ENCODE measurements at regions not wholly inside any gene's neighbourhood (a gene's known extent, or its start where the extent isn't known, plus 50 kb on each side); places are given as distances from the start of the nearest gene placed in this dataset.

DNA sequence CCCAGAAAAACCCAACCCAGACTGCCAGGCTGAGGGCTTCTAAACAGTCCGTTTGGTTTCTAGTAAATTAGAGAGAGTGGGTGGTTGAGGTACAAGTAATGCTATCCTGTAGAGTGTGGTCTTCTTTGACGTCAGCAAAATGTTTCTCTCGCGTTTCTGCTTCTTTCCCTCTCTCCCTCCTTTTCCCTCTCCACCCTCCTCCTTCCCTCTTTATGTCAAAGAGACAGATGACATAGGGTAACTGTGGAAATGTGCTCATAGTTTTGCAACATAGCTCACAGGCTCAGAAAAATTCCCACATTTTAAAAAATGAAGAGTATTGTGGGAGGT lies 158.3 kb downstream of the TOMM20 start:
- in situ Hi-C loops (cut with HindIII; ENCODE audit: low pct_unique_long_range_greater_than_20kb, low sequenced_read_pairs): no loop called here
- no peak for DNase-seq (ENCODE audit: low read depth in 1 of 2, low spot score in 1 of 2)
- TF ChIP-seq JUND (IDR thresholded peaks at IDR 0.05; ENCODE audit: low read depth): no peak

GRCh38 chr1:234969581-234970400 lies 158.8 kb downstream of the TOMM20 start:
- TF ChIP-seq JUND (IDR thresholded peaks at IDR 0.05; ENCODE audit: low read depth): no peak
- in situ Hi-C loops (cut with HindIII; ENCODE audit: low pct_unique_long_range_greater_than_20kb, low sequenced_read_pairs): no loop called here
- DNase-seq (ENCODE audit: low read depth in 1 of 2, low spot score in 1 of 2): peak in 1 of 2 experiments; percentile 75

DNA sequence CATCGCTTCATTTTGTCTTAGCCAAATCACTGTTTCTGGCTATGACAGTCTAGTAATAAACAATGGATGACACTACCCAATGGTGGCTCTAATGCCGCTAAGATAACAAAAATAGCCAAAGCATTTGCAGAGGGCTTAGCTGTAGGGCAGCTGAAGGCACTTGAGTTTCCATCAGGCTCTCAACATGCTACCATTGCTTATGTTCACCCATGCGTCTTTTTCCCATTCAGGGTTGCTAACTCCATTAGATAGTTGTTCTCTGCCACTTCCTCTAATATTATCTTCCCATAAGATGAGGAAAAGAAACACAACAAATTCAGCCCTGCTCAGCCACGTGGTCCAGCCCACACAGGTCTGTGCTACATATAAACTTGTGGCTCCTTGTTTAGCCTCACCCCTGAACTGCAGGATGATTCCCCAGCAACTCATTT lies 159.6 kb downstream of the TOMM20 start:
- no peak for TF ChIP-seq JUND (IDR thresholded peaks at IDR 0.05; ENCODE audit: low read depth)
- DNase-seq (ENCODE audit: low read depth in 1 of 2, low spot score in 1 of 2): no peak
- in situ Hi-C loops (cut with HindIII; ENCODE audit: low pct_unique_long_range_greater_than_20kb, low sequenced_read_pairs): no loop called here

GRCh38 chr1:234968451-234968850 lies 160.2 kb downstream of the TOMM20 start:
- no peak for TF ChIP-seq JUND (IDR thresholded peaks at IDR 0.05; ENCODE audit: low read depth)
- no peak for DNase-seq (ENCODE audit: low read depth in 1 of 2, low spot score in 1 of 2)
- in situ Hi-C loops (cut with HindIII; ENCODE audit: low pct_unique_long_range_greater_than_20kb, low sequenced_read_pairs): no loop called here

- in situ Hi-C loops (cut with HindIII; ENCODE audit: low pct_unique_long_range_greater_than_20kb, low sequenced_read_pairs): no loop called here
- no peak for TF ChIP-seq JUND (IDR thresholded peaks at IDR 0.05; ENCODE audit: low read depth)
- no peak for DNase-seq (ENCODE audit: low read depth in 1 of 2, low spot score in 1 of 2)
Observed at GRCh38 chr1:234967121-234967520, 161.5 kb downstream of the TOMM20 start.

GRCh38 chr1:234965111-234965510 lies 163.5 kb downstream of the TOMM20 start:
- no peak for DNase-seq (ENCODE audit: low read depth in 1 of 2, low spot score in 1 of 2)
- TF ChIP-seq JUND (IDR thresholded peaks at IDR 0.05; ENCODE audit: low read depth): no peak
- in situ Hi-C loops (cut with HindIII; ENCODE audit: low pct_unique_long_range_greater_than_20kb, low sequenced_read_pairs): no loop called here

- no peak for TF ChIP-seq JUND (IDR thresholded peaks at IDR 0.05; ENCODE audit: low read depth)
- in situ Hi-C loops (cut with HindIII; ENCODE audit: low pct_unique_long_range_greater_than_20kb, low sequenced_read_pairs): no loop called here
- DNase-seq (ENCODE audit: low read depth in 1 of 2, low spot score in 1 of 2): peak in 1 of 2 experiments; percentile 80
Observed at GRCh38 chr1:234963904-234964702, 164.5 kb downstream of the TOMM20 start.

GRCh38 chr1:234963180-234963903 lies 165.3 kb downstream of the TOMM20 start:
- in situ Hi-C loops (cut with HindIII; ENCODE audit: low pct_unique_long_range_greater_than_20kb, low sequenced_read_pairs): no loop called here
- TF ChIP-seq JUND (IDR thresholded peaks at IDR 0.05; ENCODE audit: low read depth): 0 out of 2 replicates have a peak, but pooled peaks have one; percentile 58
- peak in 1 of 2 experiments; percentile 99 for DNase-seq (ENCODE audit: low read depth in 1 of 2, low spot score in 1 of 2)

- DNase-seq (ENCODE audit: low read depth in 1 of 2, low spot score in 1 of 2): peak in 1 of 2 experiments; percentile 94
- in situ Hi-C loops (cut with HindIII; ENCODE audit: low pct_unique_long_range_greater_than_20kb, low sequenced_read_pairs): no loop called here
- TF ChIP-seq JUND (IDR thresholded peaks at IDR 0.05; ENCODE audit: low read depth): no peak
Observed at GRCh38 chr1:234962340-234962989, 166.2 kb downstream of the TOMM20 start.

DNA sequence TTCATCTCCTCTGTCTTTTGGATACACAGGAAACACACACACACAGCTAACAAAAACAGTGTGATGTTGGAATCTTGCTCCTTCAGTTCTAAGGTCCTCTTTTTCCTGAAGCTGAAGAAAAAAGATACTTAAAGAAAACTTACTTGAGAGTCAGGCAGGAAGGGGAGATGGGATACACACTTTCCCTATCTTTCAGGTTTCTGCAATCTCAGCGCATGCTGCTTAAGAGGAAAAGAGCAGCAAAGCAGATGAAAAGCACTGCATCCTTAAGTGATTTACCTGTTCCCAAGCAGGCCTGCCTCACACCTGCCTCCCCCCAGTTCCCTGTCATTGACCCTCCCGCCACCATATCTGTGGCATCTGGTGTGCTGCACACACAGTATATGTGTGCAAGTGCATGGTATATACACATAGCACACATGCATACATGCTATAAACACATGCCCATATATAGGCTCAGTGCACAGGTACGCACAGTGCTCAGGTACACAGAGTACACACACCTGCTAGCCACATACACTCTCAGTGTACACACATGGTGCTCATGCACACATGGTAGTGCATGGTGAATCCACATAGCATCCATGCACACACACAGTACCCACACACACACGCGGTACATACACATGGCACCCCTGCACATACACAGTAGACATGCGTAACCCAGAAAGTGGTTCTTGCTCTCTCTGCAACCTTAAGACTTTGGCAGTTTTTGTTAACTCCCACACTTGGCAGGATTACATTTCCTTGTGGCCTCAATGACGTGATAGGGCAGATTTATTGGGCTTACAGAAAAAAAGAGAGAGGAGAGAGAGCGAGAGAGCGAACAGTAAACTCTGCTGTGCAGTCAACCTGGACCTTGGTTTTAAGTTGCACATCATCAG lies 166.9 kb downstream of the TOMM20 start:
- DNase-seq (ENCODE audit: low read depth in 1 of 2, low spot score in 1 of 2): peak in 1 of 2 experiments; percentile 96
- in situ Hi-C loops (cut with HindIII; ENCODE audit: low pct_unique_long_range_greater_than_20kb, low sequenced_read_pairs): no loop called here
- no peak; the same call in 1 of the 2 replicates for TF ChIP-seq JUND (IDR thresholded peaks at IDR 0.05; ENCODE audit: low read depth)

DNA sequence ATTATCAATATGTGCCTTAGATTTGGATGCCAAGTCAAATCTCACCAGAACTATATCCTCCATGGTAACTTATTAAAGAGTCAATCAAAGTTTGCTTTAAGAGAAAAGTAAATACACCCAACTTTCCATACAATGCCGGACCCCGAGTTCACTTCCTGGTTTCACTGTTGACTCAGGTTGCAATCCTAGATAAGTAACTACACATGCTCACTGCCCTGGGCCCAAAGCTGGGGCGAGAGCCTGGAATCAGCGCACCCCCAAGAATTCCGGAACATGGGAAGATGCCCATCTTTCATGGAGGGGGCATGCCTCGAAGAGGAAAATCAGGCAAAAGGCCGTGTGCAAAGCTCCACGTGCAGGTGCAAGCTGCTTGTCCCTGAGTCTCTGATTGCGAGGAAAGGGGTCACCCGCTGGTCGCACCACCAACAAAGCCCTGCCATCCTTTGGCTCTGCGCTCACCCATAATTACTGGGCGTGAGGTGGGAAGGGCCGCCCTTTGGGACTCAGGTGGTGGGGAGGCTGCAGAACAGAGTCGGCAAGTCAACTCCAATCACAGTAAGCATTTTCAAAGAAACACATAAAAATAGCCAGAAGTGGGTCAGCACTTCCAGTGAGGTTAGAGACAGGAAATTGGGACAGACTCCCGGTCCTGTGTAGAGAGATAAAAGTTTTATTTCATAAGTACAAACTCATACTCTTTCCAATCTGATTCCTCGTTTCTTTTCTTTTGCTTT lies 167.7 kb downstream of the TOMM20 start:
- in situ Hi-C loops (cut with HindIII; ENCODE audit: low pct_unique_long_range_greater_than_20kb, low sequenced_read_pairs): no loop called here
- peak in 1 of 2 experiments; percentile 97 for DNase-seq (ENCODE audit: low read depth in 1 of 2, low spot score in 1 of 2)
- TF ChIP-seq JUND (IDR thresholded peaks at IDR 0.05; ENCODE audit: low read depth): peak; percentile 94
